ENCODE measurements at regions not wholly inside any gene's neighbourhood (a gene's known extent, or its start where the extent isn't known, plus 50 kb on each side); places are given as distances from the start of the nearest gene placed in this dataset.
"Not testable (repeated sequence)": the region's sequence is repeated elsewhere in the genome, so short reads cannot be mapped to it uniquely, and the experiment has no call there.

DNA sequence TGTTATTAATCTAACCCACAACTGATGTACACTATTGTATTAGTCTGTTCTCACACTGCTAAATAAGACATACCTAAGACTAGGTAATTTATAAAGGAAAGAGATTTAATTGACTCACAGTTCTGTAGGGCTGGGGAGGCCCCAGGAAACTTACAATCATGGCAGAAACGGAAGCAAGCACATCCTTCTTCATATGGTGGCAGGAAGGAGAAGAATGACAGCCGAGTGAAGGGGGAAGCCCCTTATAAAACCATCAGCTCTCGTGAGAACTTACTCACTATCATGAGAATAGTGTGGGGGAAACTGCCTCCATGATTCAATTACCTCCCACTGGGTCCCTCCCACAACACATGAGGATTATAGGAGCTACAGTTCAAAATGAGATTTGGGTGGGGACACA is 210.3 kb upstream of the POU1F1 start:
- TF ChIP-seq, protein P1, sequence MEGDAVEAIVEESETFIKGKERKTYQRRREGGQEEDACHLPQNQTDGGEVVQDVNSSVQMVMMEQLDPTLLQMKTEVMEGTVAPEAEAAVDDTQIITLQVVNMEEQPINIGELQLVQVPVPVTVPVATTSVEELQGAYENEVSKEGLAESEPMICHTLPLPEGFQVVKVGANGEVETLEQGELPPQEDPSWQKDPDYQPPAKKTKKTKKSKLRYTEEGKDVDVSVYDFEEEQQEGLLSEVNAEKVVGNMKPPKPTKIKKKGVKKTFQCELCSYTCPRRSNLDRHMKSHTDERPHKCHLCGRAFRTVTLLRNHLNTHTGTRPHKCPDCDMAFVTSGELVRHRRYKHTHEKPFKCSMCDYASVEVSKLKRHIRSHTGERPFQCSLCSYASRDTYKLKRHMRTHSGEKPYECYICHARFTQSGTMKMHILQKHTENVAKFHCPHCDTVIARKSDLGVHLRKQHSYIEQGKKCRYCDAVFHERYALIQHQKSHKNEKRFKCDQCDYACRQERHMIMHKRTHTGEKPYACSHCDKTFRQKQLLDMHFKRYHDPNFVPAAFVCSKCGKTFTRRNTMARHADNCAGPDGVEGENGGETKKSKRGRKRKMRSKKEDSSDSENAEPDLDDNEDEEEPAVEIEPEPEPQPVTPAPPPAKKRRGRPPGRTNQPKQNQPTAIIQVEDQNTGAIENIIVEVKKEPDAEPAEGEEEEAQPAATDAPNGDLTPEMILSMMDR (conservative IDR thresholded peaks at IDR 0.05; ENCODE audit: low read length) = not testable (repeated sequence)
- TF ChIP-seq EZH2phosphoT487 (IDR thresholded peaks at IDR 0.05; ENCODE audit: borderline replicate concordance) = not testable (repeated sequence)
